ENCODE measurements at regions not wholly inside any gene's neighbourhood (a gene's known extent, or its start where the extent isn't known, plus 50 kb on each side); places are given as distances from the start of the nearest gene placed in this dataset.

DNA sequence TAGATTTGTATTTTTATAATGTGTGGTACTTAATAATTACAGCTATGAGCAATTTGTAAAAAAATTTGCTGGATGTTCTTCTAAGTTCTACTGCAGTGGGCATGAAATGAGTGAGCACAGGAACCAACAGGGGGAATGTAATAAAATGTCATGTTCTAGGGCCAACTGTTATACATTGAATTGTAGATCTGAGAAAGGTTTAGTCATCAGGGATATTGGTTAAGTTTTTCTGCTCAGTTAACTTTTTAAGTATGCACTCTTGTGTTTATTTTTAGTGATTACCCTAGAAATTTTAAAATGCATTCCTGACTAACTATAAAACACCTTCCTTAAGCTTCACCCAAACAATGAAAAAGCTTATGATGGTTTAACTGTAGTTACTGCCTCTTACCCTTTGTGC, 101.8 kb downstream of the CAND1 start:
- DNase-seq = no peak

DNA sequence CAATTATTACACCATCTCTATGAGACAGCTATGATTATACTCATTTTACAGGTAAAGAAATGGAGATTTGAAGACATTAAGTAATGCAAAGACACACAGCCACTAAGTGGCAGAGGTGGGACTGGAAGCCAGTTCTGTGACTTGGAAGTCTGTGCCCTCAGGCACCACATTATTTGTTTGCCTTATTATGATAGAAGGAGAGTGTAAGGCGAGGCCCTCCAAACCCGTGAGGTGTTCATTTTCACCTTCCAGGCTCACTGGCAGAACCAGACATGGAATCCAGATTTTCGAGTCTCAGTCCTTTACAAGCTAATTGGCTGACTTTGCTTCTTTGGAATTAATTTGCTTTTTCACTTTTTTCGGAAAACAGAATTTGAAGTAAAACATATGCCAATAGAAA, 107.9 kb downstream of the CAND1 start:
- DNase-seq = no peak

DNA sequence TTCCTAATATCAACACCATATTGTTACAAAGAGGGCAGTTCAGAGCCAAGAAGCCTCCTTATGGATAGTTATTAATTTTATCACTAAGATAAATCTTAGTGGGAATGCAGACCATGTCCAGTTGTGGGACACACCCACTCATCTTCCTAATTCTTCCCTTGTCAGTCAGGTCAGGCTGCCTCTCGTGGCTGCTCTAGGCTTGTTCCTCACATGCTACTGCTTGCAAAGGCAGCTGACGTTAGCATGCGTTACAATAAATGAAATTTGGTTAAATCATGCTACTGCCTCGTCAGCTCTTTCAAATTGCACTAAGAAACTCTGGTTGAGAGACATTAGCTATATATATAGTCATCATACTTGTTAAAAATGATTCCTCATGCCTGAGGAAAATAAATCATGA, 108.4 kb downstream of the CAND1 start:
- no peak for DNase-seq

DNA sequence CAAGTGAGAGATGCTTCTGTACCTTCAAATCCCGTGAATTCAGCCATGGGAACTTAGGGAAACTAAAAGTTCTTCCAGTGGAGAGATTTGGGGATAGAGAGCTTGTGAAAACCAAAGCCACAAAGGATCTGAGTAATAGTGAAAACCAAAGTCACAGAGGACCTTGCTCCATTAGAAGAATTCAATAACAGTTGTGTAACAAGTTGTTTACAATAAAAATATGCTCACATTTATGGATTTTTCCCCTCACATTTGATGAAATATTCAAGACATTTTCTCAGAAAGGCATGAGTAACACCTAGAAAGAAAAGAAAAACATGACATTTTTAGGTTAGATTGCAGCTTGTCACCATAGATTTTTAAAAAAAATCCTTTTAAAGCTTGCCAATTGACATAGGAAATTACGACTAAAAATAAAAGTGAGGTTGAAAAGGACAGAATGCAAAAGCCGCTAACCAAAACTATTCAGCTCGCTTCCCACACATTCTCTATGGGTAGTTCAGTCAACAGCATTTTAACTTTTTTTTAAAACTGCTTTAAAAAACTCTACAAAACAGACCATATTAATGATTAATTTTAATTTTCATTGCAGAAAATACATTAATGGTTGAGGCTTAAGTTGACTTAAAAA, 113.2 kb downstream of the CAND1 start:
- no peak for DNase-seq

DNA sequence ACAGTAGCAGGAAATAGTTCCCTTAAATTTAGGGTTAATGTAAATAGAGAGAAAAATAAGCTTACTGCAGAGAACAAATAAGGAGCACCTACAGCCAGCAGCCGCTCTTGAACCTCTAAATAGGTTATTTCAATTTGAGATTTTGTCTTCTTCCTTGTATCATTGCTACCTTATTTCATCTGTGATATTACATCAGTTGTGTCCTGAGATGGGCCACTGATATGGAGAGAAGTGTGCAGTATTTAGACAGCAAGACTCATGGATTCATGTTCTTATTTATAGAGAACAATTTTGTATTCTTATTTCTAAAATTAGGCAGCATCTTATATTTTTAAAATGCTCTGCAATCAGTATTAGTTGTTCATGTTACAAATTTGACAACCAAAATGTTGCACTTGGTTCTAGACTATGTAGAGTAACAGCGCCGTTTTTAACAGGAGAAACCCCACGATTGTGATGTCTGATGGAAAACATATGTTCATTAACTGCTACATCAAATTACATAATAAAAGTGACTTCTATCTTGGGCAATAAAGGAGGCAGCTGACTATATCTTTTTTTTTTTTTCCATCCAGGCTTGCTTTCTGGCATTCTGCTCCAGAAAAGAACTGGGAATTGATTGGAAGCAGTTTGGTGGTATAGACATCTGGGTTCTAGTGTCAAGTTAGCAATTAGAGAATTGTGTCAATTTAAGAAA, 117.9 kb downstream of the CAND1 start:
- no peak for DNase-seq

GRCh38 chr12:67388331-67389138, 119.4 kb downstream of the CAND1 start:
- DNase-seq = no peak

DNA sequence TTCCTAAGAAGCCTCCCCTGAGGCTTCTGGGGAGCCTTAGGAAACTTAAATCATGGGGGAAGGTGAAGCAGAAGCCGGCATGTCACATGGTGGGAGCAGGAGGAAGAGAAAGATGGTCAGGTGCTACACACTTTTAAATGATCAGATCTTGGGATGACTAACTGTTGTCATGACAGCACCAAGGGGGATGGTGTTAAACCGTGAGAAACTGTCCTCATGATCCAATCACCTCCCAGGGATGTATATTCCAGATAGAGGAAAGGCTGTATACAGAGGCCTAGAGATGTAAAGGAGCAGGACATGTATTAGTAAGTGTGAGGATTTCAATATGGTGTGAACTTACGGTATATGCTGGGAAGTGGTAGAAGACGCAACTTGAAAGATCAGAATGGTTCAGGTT, 121.1 kb downstream of the CAND1 start:
- DNase-seq = no peak

DNA sequence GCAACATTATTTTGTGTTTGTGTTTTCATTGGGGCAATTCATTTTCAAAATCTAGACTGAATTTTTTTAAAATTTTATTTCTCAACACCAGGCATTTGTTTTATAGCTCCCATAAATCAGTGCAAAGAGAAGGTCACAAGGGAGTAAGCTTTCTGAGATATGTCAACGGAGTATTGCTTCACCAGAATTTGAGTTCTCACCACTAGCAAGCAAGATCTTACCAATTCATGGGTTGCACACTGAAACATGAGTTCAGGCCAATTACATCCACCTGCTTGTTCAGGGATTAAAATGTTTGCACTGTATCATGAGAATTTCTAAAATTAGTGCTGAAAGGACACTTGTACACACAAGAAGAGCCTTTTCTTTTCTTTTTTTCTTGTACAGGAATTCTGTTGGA, 121.9 kb downstream of the CAND1 start:
- no peak for DNase-seq

DNA sequence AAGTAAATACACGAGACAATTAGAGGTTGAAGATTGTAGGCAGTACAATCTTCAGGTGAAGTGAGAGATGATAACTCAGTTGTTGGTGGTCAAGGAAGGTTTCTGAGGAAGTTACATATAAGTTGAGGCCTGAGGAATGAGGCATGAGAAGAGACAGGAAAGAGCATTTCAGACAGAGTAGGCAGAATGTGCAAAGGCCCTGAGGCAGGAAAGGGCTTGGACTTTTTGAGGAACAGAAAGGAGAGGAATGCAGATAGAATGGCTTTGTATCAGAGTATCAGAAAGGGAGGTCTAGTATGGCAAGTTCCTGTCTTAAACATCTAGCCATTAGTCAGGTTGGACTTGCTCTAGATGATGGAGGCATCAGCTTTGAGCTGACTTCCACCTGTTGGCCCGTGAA, 122.5 kb downstream of the CAND1 start:
- no peak for DNase-seq

DNA sequence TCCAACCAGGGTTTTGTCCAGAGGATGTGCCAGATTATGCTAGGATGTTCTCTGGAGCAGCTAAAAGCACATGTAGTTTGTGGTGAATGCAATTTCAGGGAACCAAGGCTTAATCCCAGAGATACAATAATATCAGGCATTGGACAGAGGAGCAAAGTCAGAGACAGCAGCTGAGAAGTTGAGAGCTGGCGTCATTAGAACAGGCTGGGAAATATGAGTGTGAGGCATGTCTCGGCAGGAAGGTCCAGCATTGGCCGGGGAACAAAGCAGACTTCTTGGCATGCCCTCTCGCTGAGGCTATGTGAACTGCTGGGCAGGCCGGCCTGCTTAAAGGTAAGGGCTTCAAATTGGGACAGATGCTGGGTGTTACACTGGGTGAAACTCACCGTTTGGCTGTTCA, 125.4 kb downstream of the CAND1 start:
- DNase-seq = no peak

DNA sequence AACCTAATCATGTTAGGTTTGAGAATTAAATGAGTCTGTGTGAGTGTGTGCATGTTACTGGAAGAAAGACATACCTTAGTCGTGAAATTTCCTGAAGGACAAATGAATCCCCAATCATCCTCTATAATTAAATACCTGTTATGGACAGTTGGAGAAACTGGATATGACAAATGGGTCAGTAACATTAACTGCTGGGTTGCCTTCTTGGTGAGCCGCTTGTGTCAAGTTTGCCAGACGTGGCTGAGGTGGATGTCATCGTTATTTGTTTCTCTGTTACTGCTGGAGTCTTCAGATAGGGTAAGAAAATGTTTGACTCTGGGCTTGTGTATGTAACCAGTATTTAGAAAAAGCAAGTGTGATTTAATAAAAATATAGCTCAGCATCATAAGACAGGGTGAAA, 131.6 kb downstream of the CAND1 start:
- DNase-seq = no peak

GRCh38 chr12:67410246-67410645, 141.1 kb downstream of the CAND1 start:
- no peak for DNase-seq

DNA sequence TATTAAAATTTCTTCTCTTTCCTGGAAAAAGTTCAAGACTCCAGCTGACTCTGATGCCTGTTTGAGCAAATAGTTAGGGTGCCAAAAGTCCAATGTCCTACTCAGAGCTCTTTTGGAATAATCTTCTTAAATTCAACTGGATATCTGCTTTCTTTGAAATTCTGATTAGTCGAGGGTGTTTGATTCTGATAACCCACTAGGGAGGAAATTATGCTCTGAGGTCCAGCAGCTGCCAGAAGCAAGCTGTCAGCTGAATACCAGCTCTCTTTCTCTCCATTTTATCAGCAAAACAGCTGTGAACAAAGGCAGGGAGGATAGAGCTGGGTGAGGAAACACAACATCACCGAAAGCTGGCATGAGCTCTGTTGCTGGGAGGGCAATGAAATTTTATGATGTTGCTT, 141.5 kb downstream of the CAND1 start:
- DNase-seq = no peak

DNA sequence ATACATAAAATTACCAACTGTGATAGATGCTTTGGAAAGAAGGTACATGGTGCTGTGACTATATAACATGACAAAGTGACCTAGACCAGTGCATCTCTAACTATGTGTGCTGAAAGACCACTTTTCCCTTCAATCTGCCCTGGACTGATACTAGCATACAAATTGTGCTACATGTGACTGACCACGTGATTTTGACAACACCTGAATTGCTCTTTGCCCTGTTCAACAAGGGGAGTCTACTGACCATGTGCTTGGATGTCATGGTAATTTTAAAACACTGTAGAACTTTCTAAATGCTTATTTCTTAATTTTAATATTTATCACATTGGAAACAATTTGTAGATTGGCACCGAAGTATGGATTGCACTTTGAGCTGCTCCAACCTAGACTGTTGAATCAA, 142.4 kb downstream of the CAND1 start:
- no peak for DNase-seq

DNA sequence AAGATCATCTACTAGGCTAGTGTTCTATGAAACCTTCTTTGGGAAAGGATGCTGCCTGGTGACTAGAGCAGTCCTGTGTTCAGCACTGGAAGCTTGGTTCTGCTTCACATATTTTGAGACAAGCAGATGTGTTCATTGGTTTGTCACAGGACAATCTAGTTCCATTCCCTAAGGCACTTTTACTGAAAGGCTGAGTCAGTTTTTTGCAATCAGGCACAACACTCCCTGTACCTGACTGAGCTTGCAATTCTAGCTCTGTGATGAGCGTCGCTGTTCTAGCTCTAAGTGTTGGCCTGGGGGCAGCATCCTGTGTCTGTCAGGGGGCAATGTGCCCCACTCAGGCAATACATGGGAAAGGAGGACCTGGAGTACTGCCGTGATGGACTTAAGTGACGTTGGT, 144.4 kb downstream of the CAND1 start:
- no peak for DNase-seq

DNA sequence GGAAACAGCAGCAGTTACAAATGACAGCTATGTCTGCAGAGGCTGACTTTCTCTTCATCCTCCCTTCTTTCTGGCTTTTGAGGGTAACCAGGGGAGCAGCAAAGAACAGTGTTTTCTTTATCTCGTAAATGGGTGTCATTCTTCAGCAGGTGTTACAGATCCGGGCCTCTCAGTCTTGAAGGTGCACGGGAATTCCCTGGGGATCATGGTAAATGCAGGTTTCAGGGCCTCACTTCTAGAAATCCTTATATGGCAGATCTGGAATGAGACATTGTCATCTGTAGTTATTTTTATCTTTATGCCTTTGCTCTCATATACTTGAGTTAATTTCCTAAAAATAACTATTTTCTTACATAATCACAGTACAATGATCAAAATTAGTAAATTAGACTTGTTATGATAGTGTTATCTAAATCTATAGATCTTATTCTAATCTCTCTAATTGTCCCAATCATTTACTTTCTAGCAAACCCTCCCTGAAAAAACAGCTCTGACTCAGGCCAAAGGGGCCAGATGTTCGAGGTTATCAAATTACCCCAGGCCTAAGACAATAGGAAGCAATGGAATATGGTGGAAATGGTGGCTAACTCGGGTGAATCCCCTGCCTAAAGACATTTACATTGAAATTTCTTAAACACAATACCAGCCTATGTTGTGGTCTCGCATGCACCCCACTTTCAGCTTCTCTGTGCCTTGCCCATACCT, 145.0 kb downstream of the CAND1 start:
- DNase-seq = no peak

- DNase-seq = no peak
Measured at GRCh38 chr12:67415473-67415872, 146.3 kb downstream of the CAND1 start.

DNA sequence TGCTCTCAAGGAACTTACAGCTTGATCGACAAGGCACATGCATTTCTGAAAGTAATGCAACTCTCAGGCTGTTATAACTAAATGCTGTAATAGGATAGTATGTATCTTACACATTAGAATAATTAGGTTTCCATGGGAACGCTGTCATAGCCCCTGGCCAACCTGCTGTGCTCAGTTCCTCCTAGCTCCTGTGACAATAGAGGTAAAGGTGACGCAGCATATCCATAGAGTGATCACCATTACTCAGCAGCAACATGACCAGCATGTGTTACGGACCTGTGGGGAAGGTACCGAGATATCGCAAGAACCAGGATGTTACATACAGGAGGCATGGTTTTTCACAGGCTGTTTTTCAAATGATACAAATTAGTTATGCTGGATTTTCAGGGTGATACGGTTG, 150.7 kb downstream of the CAND1 start:
- no peak for DNase-seq

GRCh38 chr12:67420506-67420905, 151.3 kb downstream of the CAND1 start:
- no peak for DNase-seq

DNA sequence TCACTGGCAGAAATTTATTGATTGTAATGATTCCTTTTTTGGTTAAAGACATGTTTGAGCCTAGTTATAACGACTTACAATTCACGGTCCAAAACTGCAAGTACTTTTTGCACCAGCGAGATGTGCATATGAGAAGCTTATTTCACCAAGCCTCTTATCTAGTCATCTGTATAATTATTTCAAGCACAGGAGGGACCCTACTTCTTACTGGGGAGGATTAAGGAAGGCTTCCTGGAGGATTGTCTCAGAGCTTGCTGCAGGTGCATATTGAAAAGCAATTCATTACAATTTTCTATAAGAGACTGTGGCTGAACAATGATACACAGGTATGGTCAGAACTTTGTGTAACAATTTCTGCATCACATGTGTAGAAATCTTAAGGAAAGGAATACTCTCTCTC, 152.9 kb downstream of the CAND1 start:
- DNase-seq = no peak

GRCh38 chr12:67424784-67425183, 155.6 kb downstream of the CAND1 start:
- DNase-seq = no peak

GRCh38 chr12:67425394-67425793, 156.2 kb downstream of the CAND1 start:
- DNase-seq = no peak

DNA sequence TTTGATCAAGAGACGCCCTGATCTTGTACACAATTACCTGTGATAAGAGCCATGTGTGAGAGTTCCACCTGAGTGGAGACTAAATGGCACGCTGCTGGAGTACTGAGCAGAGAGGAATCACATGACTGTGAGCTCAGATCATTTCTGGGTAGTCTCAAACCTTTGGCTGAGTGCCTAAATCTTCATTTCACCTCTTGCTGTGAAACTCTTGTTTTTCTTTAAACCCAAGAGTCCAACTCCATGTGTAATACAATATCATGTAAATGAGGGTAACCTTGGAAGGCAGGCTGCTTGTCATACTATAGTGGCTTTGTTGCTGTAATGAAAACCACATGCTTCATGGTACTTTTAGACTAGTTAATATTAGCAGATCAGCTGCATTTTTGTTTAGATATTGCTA, 156.9 kb downstream of the CAND1 start:
- no peak for DNase-seq

GRCh38 chr12:67427336-67427735, 158.2 kb downstream of the CAND1 start:
- no peak for DNase-seq
